ENCODE measurements at regions not wholly inside any gene's neighbourhood (a gene's known extent, or its start where the extent isn't known, plus 50 kb on each side); places are given as distances from the start of the nearest gene placed in this dataset.

GRCh38 chrX:10781847-10782530, 161.6 kb upstream of the MID1 start:
- TF ChIP-seq POLR2A (IDR thresholded peaks at IDR 0.05) (no peak), CTCF (IDR thresholded peaks at IDR 0.05) (no peak)
